ENCODE measurements at regions not wholly inside any gene's neighbourhood (a gene's known extent, or its start where the extent isn't known, plus 50 kb on each side); places are given as distances from the start of the nearest gene placed in this dataset.

GRCh38 chr2:180871649-180872048 is 108.8 kb upstream of the UBE2E3 start:
- TF ChIP-seq REST (IDR thresholded peaks at IDR 0.05; ENCODE audit: insufficient replicate concordance, low read depth) = no peak
- no peak for TF ChIP-seq CTCF (IDR thresholded peaks at IDR 0.05; ENCODE audit: insufficient read depth, low read length)
- TF ChIP-seq GABPA (IDR thresholded peaks at IDR 0.05; ENCODE audit: low read depth) = no peak
- TF ChIP-seq POLR2AphosphoS5 (IDR thresholded peaks at IDR 0.05; ENCODE audit: low read depth) = no peak
- no peak for TF ChIP-seq SPI1 (IDR thresholded peaks at IDR 0.05; ENCODE audit: borderline replicate concordance, low read depth)
